Large intestine (tissue), 3 donors: ENCODE measurements at regions not wholly inside any gene's neighbourhood (a gene's known extent, or its start where the extent isn't known, plus 50 kb on each side); places are given as distances from the start of the nearest gene placed in this dataset.

Experiments
- DNase-seq, 2 donors: peaks; one replicate each; pipeline versions ENCODE4 v3.0.0 to v3.0.0-alpha.2; 2013
- H3K27ac ChIP-seq: one replicate; pipeline ENCODE4 v1.5.1; 2013; ENCODE audit warnings: low read length
- H3K27me3 ChIP-seq: 2 replicates; pipeline ENCODE4 v1.6.1; 2013; ENCODE audit warnings: low read length; ENCODE audit not compliant: control insufficient read depth, insufficient read depth
- H3K36me3 ChIP-seq: 2 replicates; pipeline ENCODE4 v1.6.1; 2013; ENCODE audit warnings: low read length; ENCODE audit not compliant: control insufficient read depth, insufficient read depth
- H3K4me1 ChIP-seq: one replicate; pipeline ENCODE4 v1.6.1; 2013; ENCODE audit warnings: low read length; ENCODE audit not compliant: control insufficient read depth, insufficient read depth
- H3K4me3 ChIP-seq: one replicate; pipeline ENCODE4 v1.5.1; 2013; ENCODE audit warnings: low read length
- H3K9me3 ChIP-seq: one replicate; pipeline ENCODE4 v1.6.1; 2013; ENCODE audit warnings: mild to moderate bottlenecking, low read depth, low read length, moderate library complexity; ENCODE audit not compliant: control insufficient read depth
- WGBS: methylation state at CpG from one replicate; pipeline ENCODE4 v1.1.5; 2013; ENCODE audit warnings: low lambda C conversion rate; ENCODE audit not compliant: insufficient coverage; 5-methylcytosine and 5-hydroxymethylcytosine counted together

DNA sequence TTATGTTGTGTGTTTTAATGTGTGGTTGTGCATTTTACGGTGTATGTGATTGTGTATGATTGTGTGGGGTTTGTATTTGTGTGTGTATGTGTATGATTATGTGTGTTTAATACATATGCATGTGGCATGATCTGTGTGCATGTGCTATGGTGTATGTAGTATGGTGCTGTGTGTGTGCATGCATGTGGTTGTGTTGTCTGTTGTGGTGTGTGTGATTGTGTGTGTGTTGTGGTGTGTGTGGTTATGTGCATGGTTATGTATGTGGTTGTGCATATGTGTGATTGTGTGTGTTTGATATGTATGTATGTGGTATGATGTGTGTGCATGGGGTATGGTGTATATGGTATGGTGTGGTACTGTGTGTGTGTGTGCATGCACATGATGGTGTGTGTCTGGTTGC lies 148.1 kb upstream of the AGAP1 start:
- no peaks in the 10 kb centered on the region for H3K27me3 ChIP-seq
- WGBS: no CpG with 5 or more reads among the region's 1 CpG
- H3K9me3 ChIP-seq: peaks cover 4% of the 10 kb centered on the region
- no peak for DNase-seq
- H3K36me3 ChIP-seq: no peaks in the 10 kb centered on the region
- H3K27ac ChIP-seq: no peak overlapping the region
- H3K4me1 ChIP-seq: no peaks in the 10 kb centered on the region
- no peak overlapping the region for H3K4me3 ChIP-seq

- Histone ChIP-seq H3K4me1 (no peaks in the 10 kb centered on the region), H3K36me3 (no peaks in the 10 kb centered on the region), H3K9me3 (peaks cover 4% of the 10 kb centered on the region), H3K27ac (no peak overlapping the region), H3K4me3 (no peak overlapping the region), H3K27me3 (no peaks in the 10 kb centered on the region)
- DNase-seq: no peak
- 82% methylated on average over 7 of the region's 8 CpGs for WGBS
Measured at GRCh38 chr2:235347691-235348090, 146.2 kb upstream of the AGAP1 start.

- no CpG with 5 or more reads among the region's 8 CpGs for WGBS
- H3K9me3 ChIP-seq: peaks cover 4% of the 10 kb centered on the region
- H3K27me3 ChIP-seq: peaks cover 3% of the 10 kb centered on the region
- no peak for DNase-seq
- H3K36me3 ChIP-seq: no peaks in the 10 kb centered on the region
- H3K27ac ChIP-seq: no peak overlapping the region
- no peak overlapping the region for H3K4me3 ChIP-seq
- H3K4me1 ChIP-seq: no peaks in the 10 kb centered on the region
Measured at GRCh38 chr2:235348329-235348728, 145.5 kb upstream of the AGAP1 start.

- H3K27ac ChIP-seq: no peak overlapping the region
- no peaks in the 10 kb centered on the region for H3K36me3 ChIP-seq
- 100% methylated on average over 1 of the region's 4 CpGs for WGBS
- DNase-seq: no peak
- peaks cover 3% of the 10 kb centered on the region for H3K27me3 ChIP-seq
- H3K4me1 ChIP-seq: no peaks in the 10 kb centered on the region
- H3K4me3 ChIP-seq: no peak overlapping the region
- H3K9me3 ChIP-seq: peaks cover 4% of the 10 kb centered on the region
Measured at GRCh38 chr2:235350234-235350633, 143.6 kb upstream of the AGAP1 start.

DNA sequence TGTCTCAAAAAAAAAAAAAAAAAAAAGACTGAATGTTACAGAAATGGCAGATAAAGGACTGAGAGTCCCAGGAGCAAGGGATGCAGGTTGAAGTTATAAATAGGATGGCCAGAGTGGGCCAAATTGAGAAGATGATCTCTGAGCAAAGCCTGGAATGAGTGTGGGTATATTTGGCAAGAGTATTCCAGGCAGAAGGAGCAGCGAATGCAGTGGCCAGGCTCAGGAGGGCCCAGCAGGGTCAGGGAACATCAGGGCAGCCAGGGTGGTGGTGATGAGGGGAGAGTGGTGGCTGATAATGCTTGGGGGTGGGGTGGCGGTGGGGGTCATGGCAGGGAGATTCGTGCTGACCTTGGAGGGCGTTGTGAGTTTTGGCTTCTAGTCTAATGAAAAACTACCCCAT lies 141.3 kb upstream of the AGAP1 start:
- Histone ChIP-seq H3K36me3 (no peaks in the 10 kb centered on the region), H3K27ac (no peak overlapping the region), H3K4me1 (no peaks in the 10 kb centered on the region), H3K4me3 (no peak overlapping the region), H3K27me3 (peaks cover 3% of the 10 kb centered on the region), H3K9me3 (no peaks in the 10 kb centered on the region)
- WGBS: no CpG with 5 or more reads among the region's 4 CpGs
- no peak for DNase-seq

DNA sequence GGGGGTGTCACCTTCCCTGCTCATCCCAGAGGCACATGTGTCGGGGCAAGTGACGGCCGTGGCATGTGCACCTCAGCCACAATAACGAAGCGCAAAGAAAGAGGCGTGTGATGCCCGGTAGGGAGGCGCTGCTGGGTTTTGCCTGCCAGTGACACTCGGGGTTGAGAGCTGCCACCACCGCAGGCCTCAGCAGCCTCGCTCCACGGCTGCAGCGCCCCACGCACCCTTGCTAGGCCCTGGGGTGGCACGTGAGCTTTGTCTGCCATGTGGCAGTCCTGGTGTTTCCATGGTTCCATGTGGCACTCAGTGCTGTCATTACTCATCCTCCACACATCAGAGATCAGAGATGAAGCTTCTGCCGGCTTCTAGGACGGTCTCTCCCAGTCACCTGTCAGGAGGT lies 136.0 kb upstream of the AGAP1 start:
- WGBS: no CpG with 5 or more reads among the region's 17 CpGs
- no peaks in the 10 kb centered on the region for H3K36me3 ChIP-seq
- DNase-seq: no peak

DNA sequence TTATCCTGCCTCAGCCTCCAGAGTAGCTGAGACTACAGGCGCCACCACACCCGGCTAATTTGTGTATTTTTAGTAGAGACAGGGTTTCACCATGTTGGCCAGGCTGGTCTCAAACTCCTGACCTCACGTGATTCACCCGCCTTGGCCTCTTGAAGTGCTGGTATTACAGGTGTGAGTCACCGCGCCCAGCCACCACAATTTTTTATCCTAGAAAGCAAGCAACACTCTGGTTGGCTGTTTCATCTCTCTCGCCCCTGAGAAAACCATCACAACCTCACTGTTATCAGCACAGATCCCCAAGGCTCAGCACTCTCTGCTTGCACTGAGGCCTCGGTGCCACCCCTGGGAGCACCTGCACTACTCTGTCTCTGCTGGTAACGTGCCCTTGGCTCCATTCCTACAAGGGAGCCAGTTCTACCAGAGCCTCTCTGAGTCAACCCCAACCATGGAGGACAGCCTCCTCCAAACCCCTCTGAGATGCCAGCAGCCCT lies 134.8 kb upstream of the AGAP1 start:
- H3K9me3 ChIP-seq: no peaks in the 10 kb centered on the region
- no peaks in the 10 kb centered on the region for H3K4me1 ChIP-seq
- no peak overlapping the region for H3K4me3 ChIP-seq
- WGBS: no CpG with 5 or more reads among the region's 9 CpGs
- no peak for DNase-seq
- no peaks in the 10 kb centered on the region for H3K27me3 ChIP-seq
- no peak overlapping the region for H3K27ac ChIP-seq
- H3K36me3 ChIP-seq: no peaks in the 10 kb centered on the region

More for the DNA sequence above, 136.0 kb upstream of the AGAP1 start:
- no peaks in the 10 kb centered on the region for H3K4me1 ChIP-seq
- no peak overlapping the region for H3K4me3 ChIP-seq
- H3K27ac ChIP-seq: no peak overlapping the region
- no peaks in the 10 kb centered on the region for H3K9me3 ChIP-seq
- H3K27me3 ChIP-seq: peaks cover 3% of the 10 kb centered on the region

- H3K4me1 ChIP-seq: no peaks in the 10 kb centered on the region
- no peak overlapping the region for H3K27ac ChIP-seq
- no peak overlapping the region for H3K4me3 ChIP-seq
- no peaks in the 10 kb centered on the region for H3K36me3 ChIP-seq
- WGBS: no CpG with 5 or more reads among the region's 4 CpGs
- DNase-seq: no peak
- no peaks in the 10 kb centered on the region for H3K9me3 ChIP-seq
- H3K27me3 ChIP-seq: no peaks in the 10 kb centered on the region
Measured at GRCh38 chr2:235360446-235360845, 133.4 kb upstream of the AGAP1 start.

- Histone ChIP-seq H3K27me3 (no peaks in the 10 kb centered on the region), H3K9me3 (no peaks in the 10 kb centered on the region), H3K4me3 (no peak overlapping the region), H3K4me1 (no peaks in the 10 kb centered on the region), H3K27ac (no peak overlapping the region), H3K36me3 (no peaks in the 10 kb centered on the region)
- DNase-seq: no peak
- WGBS: no CpG with 5 or more reads among the region's 4 CpGs
Measured at GRCh38 chr2:235365743-235366142, 128.1 kb upstream of the AGAP1 start.

DNA sequence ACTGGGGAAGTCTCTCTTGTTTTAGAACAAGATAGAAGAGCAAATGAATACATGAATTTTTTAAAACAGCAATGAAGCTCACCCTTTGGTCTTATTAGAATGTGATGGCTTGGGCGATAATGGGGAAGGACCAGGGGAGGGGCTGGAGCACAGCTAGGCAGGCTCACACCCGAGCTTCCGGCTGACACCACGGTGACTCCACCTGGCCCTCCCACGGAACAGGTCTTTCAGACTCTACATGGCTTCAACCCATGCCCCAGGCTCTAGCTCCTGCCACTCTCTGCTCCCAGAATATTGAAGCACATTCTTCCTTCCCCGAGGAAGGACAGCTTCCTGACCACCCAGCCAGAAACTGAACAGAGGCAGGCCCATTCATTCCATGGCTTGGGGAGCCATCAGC lies 127.5 kb upstream of the AGAP1 start:
- Histone ChIP-seq H3K4me1 (no peaks in the 10 kb centered on the region), H3K36me3 (no peaks in the 10 kb centered on the region), H3K27ac (no peak overlapping the region), H3K27me3 (no peaks in the 10 kb centered on the region), H3K9me3 (no peaks in the 10 kb centered on the region), H3K4me3 (no peak overlapping the region)
- no CpG with 5 or more reads among the region's 6 CpGs for WGBS
- DNase-seq: no peak

DNA sequence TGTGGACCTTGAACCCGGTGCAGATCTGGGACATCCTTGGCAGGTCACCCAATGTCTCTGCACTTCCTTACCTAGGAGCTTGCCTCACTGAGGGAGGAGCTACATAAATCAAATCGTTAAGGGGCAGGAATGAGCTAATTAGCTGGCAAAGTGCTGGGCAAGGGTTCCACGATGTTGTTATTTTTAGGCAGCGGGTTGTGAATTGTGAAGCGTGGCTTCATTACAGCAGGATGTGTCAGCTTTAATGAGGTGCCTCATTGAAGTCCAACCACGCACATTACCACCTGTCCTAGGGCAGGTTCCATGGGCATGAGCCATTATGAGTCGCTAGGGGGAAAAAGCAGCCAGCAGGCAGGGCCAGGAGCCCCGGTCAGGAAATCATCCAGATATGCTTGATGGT lies 127.0 kb upstream of the AGAP1 start:
- DNase-seq: no peak
- Histone ChIP-seq H3K4me3 (no peak overlapping the region), H3K27ac (no peak overlapping the region), H3K4me1 (no peaks in the 10 kb centered on the region), H3K36me3 (no peaks in the 10 kb centered on the region), H3K9me3 (no peaks in the 10 kb centered on the region), H3K27me3 (no peaks in the 10 kb centered on the region)
- WGBS: no CpG with 5 or more reads among the region's 8 CpGs
